ENCODE measurements at regions not wholly inside any gene's neighbourhood (a gene's known extent, or its start where the extent isn't known, plus 50 kb on each side); places are given as distances from the start of the nearest gene placed in this dataset.

DNA sequence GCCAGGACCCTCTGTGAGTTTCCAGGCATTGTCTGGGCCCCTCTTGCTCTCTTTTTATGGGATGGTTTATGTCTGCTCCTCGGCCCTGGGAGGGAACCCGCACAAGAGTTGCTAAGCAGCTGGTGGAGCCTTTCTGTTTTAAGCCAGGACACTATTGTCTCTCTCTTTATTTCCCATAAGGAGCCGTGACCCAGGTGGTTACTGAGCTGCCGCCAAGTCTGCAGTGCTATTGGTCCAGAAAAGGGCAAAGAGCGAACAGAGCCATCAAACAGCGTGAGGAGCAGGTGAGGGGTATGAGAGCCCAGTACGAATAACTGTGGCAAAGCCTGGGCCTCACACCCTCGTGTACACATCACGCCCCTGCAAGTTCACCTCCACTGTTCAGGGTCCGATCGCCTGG lies 280.2 kb downstream of the SHQ1 start:
- no peak for DNase-seq (ENCODE audit: low read depth in 1 of 2, low spot score in 1 of 2)

DNA sequence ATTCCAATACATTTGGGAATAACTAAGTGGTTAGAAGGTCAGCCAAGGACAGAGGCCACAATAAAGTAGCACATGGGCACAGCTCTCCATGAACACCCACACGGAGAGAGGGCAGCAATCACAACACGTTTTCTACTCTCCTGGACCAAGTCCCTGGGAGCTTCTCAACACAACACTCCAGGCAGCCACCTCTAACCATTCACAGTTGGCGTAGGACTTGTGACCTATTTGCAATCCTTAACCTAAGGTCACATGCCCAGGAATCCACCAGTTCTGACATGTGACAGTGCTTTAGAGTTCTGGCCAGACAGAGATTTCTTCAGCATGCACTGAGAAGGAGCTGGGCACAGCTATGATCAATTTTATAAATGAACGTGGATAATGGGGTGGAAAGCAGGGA lies 280.8 kb downstream of the SHQ1 start:
- no peak for DNase-seq (ENCODE audit: low read depth in 1 of 2, low spot score in 1 of 2)

DNA sequence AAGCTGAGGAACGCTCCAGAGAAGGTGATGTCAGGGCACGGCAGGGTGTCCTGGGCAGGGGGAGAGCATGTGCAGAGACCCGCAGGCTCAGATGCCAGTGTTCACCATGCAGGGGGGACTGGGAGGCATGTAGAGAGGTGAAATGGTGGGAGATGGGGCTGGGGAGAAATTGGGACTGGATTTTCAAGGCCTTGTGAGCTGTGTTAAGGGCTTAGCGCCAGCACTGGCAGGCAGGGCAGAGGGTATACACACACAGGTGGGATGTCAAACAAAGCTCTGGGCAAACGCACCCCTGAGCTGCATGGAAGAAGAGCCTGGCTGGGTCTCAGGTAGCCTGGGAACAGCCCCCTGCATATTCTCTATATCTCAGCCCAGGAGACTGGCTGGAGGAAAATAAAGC lies 282.7 kb downstream of the SHQ1 start:
- DNase-seq (ENCODE audit: low read depth in 1 of 2, low spot score in 1 of 2), result no peak

DNA sequence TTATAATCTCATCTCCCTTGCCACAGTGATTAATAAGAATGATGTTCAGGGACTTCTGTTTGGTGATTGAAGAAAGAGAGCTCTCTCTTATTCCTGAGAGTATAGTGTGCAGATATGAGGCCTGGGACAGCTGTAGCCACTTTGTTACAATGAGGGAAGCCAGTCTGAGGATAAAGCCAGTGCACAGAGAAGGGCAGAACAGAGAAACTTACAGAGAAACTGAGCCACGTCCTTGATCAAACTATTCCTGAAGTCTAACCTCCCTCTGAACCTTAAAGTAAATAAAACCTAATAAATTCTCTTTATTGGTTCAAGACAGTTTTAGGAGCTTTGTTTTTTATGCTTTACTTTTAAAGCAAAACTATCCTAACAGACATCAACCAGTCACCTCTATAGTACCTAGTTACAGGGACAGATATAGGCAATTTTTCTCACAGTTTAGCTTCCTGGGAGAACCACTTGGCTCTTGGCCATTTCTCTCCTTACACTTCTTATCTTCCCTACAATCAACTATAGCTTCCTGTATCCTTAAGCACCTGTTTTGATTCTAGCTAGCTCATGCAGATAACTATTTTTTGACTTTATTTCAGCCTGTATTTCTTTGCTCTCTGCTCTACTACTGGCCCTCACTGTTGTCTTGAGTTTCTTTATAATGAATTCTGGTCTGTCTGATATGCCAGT lies 284.4 kb downstream of the SHQ1 start:
- no peak for DNase-seq (ENCODE audit: low read depth in 1 of 2, low spot score in 1 of 2)

DNA sequence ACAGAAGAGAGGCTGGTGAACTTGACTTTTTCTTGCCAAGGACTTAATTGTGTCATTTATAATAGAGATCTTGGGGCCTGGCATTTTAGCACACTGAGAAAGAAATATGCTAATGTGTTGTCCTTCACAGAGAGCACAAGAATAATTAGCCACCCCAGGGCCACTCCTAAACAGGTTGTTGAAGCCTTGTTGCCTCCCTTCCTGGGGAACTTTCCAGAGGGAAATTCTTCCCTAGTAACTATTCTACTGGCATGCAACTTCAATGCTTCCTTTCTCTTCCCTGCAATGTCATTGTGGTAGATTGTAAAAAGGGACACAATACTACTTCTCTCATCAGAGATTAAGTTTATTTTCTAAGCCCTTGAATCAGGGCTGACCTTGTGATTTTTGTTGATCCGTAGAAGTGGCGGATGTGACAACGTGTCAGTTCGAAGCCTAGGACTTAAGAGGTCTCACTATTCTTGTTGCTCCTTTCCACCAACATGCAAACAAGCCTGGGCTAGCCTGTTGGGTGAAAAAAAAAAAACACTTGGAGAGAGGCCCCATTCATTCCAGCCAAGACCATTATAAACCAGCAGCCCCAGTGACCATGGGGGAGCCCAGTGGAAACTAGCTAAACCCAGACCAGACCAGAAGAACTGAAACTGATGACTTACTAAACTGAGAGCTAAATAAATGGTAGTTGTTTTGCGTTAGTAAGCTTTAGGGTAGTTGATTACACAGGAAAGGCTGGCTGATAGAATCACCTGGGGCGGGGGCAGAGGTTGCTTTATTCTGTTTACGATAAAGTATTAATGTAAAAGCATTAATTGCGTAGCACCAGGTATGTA lies 287.2 kb downstream of the SHQ1 start:
- DNase-seq (ENCODE audit: low read depth in 1 of 2, low spot score in 1 of 2), result no peak

DNA sequence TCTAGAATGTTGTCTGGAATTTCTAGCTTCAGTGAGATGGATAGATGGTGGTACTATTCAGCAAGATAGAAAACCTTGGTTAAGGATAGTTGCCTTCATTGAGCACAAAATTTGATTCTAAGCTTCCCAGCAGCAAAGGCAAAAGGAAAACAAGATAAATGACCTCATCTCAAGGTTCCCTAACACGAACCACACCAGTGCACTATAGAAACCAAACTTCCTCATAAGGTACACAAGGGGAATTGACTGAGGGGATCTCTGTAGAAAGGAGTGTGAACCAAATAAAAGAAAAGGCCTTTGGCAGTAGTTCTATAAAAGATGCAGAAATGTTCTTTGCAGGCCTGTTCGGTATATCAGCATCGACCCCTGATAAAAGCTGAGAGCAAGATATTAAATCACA lies 288.9 kb downstream of the SHQ1 start:
- DNase-seq (ENCODE audit: low read depth in 1 of 2, low spot score in 1 of 2), result no peak

DNA sequence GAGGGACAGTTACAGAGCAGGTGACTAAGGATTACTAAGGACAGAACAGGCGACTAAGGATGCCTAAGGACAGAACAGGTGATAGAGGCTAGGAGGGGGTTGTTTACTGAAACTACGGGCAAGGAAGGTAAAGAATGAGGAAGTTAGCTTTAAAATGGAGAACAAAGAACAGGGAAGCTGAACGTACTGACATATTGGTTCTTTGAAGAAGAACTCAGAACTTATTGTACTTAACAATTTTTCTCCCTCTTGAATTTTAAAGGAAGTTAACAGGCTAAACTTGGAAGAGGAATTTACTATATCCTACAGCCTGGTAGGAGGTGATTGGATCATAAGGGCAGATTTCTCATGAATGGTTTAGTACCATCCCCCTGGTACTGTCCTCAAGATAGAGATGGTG lies 290.2 kb downstream of the SHQ1 start:
- DNase-seq (ENCODE audit: low read depth in 1 of 2, low spot score in 1 of 2), result no peak

DNA sequence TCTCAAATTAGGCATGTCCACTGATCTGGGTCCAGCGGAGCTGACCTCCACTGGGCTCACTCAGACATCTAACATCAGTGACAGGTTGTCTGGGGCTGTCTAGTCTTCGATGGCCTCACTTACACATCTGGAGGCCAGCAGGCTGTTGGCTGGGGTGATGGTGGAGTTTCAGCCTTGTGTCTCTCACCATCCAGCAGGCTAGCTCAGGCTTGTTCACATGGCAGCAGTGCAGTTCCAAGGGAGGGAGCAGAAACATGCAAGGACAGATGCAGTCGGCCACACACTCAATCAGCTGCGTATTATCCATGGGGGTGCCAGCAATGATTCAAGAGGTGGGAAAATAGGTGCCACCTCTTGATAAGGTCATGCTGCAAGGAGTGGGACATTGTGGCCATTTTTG lies 292.5 kb downstream of the SHQ1 start:
- no peak for DNase-seq (ENCODE audit: low read depth in 1 of 2, low spot score in 1 of 2)

DNA sequence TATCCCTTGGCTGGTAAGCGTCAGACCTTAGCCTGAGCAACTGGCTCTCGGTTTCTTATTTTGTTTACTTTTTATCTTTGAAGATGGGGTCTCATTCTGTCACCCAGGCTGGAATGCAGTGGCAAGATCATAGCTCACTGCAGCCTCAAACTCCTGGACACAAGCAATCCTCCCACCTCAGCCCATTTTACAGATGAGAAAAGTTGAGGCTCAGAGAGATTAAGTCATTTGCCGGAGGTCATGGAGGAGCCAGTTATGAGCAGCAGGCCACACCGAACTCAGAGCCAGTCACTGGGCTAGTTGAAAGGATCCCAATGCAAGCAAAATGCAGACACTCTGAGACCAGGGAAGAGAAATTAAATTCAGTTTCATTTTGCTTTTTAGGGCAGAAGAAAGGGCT lies 293.6 kb downstream of the SHQ1 start:
- no peak for DNase-seq (ENCODE audit: low read depth in 1 of 2, low spot score in 1 of 2)

DNA sequence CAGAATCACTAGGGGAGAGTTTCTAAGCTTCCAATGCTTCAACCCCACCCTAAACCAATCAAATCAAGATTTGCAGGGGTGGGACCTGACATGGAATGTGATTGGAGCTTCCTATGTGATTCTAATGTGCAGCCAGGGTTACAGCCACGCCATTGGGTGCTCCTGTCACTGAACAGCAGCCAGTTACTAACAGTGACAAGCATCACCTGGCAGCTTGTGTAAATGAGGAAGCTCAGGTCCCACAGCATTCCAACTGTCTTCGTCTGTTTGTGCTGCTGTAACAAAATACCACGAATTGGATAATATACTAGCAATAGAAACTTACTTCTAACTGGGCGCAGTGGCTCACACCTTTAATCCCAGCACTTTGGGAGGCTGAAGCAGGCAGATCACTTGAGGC lies 294.9 kb downstream of the SHQ1 start:
- DNase-seq (ENCODE audit: low read depth in 1 of 2, low spot score in 1 of 2), result no peak

DNA sequence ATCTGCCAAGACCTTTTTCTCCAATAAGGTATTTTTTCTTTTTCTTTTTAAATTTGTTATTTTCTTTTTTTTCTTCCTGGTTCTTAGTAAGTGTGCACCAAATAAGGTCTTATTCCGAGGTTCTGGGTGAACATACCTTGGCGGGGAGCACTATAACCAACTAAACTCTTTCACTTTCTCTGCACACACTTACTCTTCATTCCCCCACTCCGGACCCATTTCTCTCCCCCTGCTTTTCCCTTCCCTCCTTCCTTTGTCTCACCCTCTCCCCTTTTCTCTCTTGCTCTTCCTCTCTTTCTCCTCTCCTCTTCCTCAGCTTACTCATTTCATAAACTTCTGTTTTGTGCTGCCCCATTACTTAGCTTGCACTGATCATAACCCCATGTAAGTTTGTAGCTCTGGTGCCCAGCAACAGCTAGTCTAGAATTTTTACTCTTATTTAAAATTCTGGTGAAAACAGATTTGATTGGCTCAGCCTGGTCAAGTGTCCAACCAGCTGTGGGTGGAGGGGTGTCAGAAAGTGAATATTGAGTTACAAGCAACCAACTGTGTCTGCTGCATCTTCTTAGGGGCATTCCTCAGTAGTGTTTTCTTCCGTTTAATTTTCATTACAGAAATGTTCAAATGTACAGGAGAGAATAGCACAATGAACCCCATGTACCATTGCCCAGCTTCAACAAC lies 297.5 kb downstream of the SHQ1 start:
- no peak for DNase-seq (ENCODE audit: low read depth in 1 of 2, low spot score in 1 of 2)

DNA sequence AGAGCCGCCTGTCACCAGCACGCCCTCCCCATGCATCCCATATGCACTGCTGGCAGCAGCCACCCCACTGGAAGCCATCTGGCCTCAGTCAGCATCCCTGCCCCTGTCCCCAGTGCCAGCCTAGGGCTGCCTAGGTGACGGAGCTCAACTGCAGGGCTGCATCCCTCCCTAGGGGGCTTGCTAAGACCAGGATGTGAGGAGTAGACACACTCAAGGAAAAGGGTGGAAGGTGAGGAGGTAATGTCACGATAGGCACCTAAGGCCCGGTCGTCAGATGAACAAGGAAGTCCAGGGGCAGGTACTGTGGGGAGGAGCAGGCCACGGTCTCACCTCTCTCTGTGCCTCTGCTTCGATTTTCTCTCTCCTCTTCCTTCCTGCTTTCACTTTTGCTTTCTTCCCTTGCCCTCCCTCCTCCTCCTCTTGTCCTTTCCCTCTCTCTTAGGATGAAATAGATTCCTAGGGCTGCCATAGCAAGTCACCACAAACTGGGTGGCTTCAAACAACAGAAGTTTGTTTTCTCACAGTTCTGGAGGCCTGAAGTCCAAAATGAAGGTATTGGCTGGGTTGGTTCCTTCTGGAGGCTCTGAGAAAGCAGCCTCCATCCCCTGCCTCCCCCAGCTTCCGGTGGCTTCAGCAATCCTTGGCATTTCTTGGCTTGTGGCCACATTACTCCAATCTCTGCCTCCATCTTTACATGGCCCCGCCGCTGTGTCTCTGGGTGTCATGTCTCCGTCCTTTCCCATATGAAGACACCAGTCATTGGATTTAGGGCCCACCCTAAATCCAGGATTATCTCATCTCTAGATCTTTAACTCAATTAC lies 298.3 kb downstream of the SHQ1 start:
- no peak for DNase-seq (ENCODE audit: low read depth in 1 of 2, low spot score in 1 of 2)

DNA sequence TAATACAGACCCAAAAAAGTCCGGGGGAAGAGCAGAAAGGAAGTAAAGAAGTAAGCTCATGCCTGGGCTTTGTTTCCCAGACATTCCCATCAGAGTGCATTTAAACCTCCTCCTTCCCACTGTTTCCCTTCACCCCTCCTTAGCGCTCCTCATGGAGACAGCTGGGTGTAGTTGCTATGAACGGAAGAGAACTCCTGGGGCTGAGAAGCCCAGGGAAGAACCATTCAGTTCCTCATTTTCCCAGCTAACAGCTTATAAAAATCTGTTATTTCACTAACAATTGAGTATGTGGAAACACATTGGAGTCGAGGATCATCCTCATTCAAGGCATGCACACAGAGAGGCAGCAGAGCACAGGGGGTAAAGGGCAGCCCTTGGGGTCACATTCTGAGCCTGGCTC lies 299.3 kb downstream of the SHQ1 start:
- DNase-seq (ENCODE audit: low read depth in 1 of 2, low spot score in 1 of 2), result no peak

DNA sequence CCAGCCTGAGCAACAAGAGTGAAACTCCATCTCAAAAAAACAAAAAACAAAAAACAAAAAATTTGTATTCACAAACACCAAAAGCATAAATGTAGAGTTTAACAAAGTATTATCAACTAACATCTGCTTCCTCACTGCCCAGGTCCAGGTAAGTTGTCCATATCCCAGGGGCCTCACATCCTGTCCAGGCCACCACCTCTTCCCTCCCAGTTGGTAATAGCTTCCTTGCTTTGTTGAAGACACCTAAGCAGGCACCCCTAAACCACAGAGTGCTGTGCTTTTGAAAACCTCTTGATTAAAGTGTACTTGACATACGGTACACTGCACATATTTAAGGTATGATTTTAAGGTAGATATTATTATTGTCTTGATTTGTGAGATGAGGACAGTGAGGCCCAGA lies 299.8 kb downstream of the SHQ1 start:
- no peak for DNase-seq (ENCODE audit: low read depth in 1 of 2, low spot score in 1 of 2)

DNA sequence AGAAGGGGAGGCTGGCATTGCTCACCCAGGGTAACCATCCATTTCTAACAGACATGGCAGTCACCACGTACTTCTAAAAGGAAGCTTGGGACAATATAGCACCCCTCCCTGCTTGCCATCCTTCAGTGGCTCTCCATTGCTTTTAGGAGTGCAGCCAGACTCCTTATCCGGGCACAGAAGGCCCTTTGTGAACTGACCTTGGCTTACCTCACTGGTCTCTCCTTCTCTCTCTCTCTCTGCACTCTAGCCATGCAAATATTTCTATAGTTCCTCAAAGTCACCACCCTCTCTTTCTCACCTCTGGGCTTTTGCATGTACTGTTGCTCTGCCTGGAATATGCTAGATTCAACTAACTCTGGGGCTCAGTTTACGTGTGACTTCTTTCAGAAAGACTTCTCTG lies 301.1 kb downstream of the SHQ1 start:
- DNase-seq (ENCODE audit: low read depth in 1 of 2, low spot score in 1 of 2), result no peak

DNA sequence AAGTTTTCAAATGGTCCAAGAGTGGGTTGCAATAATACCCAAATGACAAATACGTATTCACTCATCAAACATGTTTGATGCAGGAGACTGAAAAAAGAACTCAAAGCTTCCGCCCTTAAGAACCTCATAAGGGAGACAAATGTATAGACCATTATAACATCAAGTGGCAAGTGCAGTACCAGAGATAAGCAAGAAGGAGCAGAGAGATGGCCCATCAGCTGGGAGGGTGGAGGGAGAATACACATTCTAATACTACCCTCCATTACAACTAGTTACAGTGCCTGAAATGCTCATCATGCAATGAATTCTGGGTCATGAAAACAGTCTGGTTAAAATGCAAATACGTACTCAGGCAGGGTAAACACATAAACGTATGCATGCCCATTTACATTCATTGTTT lies 304.0 kb downstream of the SHQ1 start:
- DNase-seq (ENCODE audit: low read depth in 1 of 2, low spot score in 1 of 2), result no peak

DNA sequence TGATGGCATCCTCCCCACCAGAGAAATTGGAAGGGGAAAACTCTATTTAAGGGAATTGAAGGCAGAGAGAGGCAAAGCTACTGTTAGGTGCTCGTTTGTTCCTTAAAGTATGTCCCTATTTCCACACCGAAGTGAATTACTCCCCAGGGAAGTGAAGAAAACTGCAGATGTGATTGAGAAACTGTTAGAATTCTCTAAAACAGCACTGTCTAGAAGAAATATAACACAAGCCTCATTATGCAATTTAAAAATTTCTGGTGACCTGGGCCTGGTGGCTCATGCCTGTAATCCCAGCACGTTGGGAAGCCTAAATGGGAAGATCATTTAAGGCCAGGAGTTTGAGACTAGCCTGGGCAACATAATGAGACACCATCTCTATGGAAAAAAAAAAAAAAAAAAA lies 305.0 kb downstream of the SHQ1 start:
- no peak for DNase-seq (ENCODE audit: low read depth in 1 of 2, low spot score in 1 of 2)

DNA sequence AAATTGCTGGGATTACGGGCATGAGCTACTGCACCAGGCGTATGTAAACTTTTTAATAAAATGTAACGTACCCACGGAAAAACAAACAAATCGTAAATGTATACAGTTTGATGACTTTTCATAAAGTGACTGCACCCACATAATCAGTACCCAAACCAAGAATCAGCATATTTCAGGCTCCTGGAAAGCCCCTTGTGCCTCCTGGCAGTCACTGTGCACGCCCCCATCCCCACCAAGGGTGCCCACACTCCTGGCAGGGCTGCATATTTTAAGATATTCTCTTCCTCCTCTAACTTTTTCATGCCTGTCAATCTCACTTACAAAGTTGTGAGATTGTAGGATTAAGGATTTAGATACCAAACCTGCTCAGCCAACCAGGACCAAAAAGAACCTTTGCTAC lies 305.5 kb downstream of the SHQ1 start:
- no peak for DNase-seq (ENCODE audit: low read depth in 1 of 2, low spot score in 1 of 2)

DNA sequence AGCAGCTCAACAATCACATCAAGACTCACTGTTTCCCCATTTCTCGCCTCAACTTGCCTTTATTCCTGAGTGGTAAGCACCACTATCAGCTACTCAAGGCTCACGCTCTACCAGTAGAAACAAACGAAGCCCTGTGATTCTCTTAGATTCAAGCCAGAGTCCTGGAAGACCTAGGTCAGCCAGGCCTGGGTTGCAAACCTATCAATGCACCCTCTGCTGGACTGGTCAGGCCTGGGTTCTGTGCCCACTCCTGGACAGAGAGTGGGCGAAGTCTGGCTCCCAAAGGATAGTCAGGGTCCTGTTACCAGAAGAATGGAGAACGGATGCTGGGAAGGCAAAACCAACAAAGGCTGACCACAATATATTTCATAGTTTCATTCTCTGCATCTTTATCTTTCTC lies 308.4 kb downstream of the SHQ1 start:
- DNase-seq (ENCODE audit: low read depth in 1 of 2, low spot score in 1 of 2), result no peak

DNA sequence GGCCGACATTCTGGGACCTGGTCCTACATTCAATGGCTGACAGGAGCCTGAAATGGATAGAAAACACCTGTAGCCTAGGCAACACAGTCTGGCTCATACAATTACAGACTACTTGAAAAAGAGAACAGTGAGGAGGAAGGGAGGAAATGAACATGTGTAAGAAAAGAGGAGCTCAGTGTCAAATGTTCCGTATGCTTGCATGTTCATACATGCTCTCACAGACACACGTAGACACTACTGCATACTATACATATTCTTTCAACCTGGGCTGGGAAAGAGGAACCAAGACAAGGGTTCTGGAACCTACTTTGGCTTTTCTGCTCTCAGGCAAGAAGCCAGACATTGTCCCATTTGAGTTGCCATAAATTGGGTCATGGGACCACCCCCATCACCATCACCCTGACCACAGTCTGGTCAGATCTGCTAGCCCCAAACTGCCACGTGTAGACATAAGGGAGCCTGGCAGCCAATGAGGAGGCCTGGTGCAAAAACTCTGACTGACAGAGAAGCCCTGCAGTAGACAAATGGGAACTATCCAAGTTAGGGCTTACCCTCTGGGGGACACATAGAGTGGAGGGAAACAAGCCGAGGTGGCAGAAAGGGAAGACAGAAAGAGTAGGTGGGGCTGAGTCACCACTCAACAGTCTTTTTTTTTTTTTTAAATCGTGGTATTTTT lies 310.0 kb downstream of the SHQ1 start:
- no peak for DNase-seq (ENCODE audit: low read depth in 1 of 2, low spot score in 1 of 2)

DNA sequence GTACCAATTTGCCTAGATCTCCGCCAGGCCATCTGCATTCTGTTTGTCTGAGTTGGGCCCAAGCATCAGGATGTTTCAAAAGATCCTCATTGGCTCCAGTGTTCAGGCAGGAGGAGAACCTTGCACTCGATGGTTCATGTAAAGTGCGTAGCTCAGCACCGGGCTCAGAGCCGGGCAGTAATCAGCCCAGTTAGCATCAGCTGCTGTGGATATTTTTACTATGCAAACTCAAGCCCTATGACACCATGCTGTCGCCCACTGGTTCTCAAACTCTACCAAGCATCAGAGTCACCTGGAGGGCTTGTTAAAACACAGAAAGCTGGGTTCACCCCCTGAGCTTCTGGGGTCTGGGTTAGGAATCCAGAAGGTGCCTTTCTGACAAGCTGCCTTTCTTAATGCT lies 310.8 kb downstream of the SHQ1 start:
- no peak for DNase-seq (ENCODE audit: low read depth in 1 of 2, low spot score in 1 of 2)
